Panc1 (cell line): ENCODE measurements at regions not wholly inside any gene's neighbourhood (a gene's known extent, or its start where the extent isn't known, plus 50 kb on each side); places are given as distances from the start of the nearest gene placed in this dataset.

ENCODE experiments used
- POLR2AphosphoS5 ChIP-seq: IDR thresholded peaks from 2 replicates; pipeline ENCODE4 v1.6.1; 2012; ENCODE audit warnings: mild to moderate bottlenecking, low read depth, low read length, moderate library complexity
- SIN3A ChIP-seq: IDR thresholded peaks from 2 replicates; pipeline ENCODE4 v1.6.1; 2012; ENCODE audit warnings: low read depth, mild to moderate bottlenecking, low read length, moderate library complexity, borderline replicate concordance; ENCODE audit not compliant: insufficient read depth
- TCF7L2 ChIP-seq: IDR thresholded peaks from 2 replicates; pipeline ENCODE4 v1.6.1; 2011; ENCODE audit warnings: mild to moderate bottlenecking, low read depth, low read length, inconsistent platforms
- TF ChIP-seq, protein P1 (sequence below): fragments of 450-650 bp; IDR thresholded peaks from 2 replicates; pipeline ENCODE4 v1.5.1; 2017; ENCODE audit warnings: mild to moderate bottlenecking
- TF ChIP-seq, protein P2 (sequence below), 2 experiments: IDR thresholded peaks; 2 replicates each; pipeline ENCODE4 v1.6.1; 2011 to 2012; ENCODE audit warnings: low read depth in 2 of 2, control low read depth in 1 of 2, low read length in 1 of 2, mild to moderate bottlenecking in 1 of 2, moderate library complexity in 1 of 2; ENCODE audit not compliant: insufficient read depth in 1 of 2

DNA sequence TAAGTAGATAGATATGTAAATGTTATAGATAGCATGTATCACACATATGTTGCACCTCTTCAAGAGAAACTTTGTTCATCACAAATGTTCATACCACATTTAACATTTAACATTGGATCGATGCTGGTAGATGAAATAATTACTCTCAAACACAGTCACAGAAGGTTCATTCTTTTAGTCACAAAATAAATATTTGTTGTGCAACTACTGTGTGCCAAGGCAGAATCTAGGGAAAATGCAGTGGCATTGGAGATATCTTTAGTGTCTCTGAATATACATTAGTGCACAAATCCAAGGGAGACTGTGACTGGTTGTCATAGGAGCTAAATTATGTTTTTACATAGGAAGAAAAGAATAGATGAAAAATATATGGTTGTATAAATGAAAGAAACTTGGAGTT is 535.7 kb downstream of the BRINP3 start:
- TF ChIP-seq, protein P1, sequence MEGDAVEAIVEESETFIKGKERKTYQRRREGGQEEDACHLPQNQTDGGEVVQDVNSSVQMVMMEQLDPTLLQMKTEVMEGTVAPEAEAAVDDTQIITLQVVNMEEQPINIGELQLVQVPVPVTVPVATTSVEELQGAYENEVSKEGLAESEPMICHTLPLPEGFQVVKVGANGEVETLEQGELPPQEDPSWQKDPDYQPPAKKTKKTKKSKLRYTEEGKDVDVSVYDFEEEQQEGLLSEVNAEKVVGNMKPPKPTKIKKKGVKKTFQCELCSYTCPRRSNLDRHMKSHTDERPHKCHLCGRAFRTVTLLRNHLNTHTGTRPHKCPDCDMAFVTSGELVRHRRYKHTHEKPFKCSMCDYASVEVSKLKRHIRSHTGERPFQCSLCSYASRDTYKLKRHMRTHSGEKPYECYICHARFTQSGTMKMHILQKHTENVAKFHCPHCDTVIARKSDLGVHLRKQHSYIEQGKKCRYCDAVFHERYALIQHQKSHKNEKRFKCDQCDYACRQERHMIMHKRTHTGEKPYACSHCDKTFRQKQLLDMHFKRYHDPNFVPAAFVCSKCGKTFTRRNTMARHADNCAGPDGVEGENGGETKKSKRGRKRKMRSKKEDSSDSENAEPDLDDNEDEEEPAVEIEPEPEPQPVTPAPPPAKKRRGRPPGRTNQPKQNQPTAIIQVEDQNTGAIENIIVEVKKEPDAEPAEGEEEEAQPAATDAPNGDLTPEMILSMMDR: no peak
- TF ChIP-seq POLR2AphosphoS5 (no peak), SIN3A (no peak), TCF7L2 (no peak)
- TF ChIP-seq, protein P2, sequence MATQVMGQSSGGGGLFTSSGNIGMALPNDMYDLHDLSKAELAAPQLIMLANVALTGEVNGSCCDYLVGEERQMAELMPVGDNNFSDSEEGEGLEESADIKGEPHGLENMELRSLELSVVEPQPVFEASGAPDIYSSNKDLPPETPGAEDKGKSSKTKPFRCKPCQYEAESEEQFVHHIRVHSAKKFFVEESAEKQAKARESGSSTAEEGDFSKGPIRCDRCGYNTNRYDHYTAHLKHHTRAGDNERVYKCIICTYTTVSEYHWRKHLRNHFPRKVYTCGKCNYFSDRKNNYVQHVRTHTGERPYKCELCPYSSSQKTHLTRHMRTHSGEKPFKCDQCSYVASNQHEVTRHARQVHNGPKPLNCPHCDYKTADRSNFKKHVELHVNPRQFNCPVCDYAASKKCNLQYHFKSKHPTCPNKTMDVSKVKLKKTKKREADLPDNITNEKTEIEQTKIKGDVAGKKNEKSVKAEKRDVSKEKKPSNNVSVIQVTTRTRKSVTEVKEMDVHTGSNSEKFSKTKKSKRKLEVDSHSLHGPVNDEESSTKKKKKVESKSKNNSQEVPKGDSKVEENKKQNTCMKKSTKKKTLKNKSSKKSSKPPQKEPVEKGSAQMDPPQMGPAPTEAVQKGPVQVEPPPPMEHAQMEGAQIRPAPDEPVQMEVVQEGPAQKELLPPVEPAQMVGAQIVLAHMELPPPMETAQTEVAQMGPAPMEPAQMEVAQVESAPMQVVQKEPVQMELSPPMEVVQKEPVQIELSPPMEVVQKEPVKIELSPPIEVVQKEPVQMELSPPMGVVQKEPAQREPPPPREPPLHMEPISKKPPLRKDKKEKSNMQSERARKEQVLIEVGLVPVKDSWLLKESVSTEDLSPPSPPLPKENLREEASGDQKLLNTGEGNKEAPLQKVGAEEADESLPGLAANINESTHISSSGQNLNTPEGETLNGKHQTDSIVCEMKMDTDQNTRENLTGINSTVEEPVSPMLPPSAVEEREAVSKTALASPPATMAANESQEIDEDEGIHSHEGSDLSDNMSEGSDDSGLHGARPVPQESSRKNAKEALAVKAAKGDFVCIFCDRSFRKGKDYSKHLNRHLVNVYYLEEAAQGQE (IDR thresholded peaks at IDR 0.05; ENCODE audit: insufficient read depth in 1 of 2, low read depth in 2 of 2, low read length in 1 of 2): no peak
